H1 (cell line): ENCODE measurements at regions not wholly inside any gene's neighbourhood (a gene's known extent, or its start where the extent isn't known, plus 50 kb on each side); places are given as distances from the start of the nearest gene placed in this dataset.

ENCODE experiments used
- CTCF ChIA-PET: fragments of 300-600 bp; sonication (Branson Sonifier 250); formaldehyde crosslinking; loops from one replicate; lab custom pipeline; 2021; ENCODE audit not compliant: partially characterized antibody; lab: Charles Lee
- POLR2A ChIA-PET: fragments of 300-600 bp; sonication (Branson Sonifier 250); formaldehyde crosslinking; loops from one replicate; lab custom pipeline; 2021; ENCODE audit warnings: inconsistent platforms; ENCODE audit not compliant: partially characterized antibody; lab: Charles Lee
- DNase-seq, 2 experiments: peaks; one replicate each; pipeline versions ENCODE4 v3.0.0 to v3.0.0-alpha.2; 2010 to 2022; ENCODE audit warnings: low spot score in 2 of 2, low read depth in 1 of 2, mixed read lengths in 1 of 2
- FAIRE-seq: peaks from 2 replicates; lab custom pipeline; 2011; peaks lifted over from hg19 to GRCh38; lab: Jason Lieb, UNC
- H2AFZ ChIP-seq: 2 replicates; pipeline ENCODE4 v1.8.1; 2012; ENCODE audit warnings: low read length, inconsistent platforms
- H2AK5ac ChIP-seq: 2 replicates; pipeline ENCODE4 v1.6.1; 2013; ENCODE audit warnings: low read depth, low read length
- H2BK120ac ChIP-seq: replicated peaks from 2 replicates; pipeline ENCODE3; 2013; ENCODE audit warnings: low read depth, low read length, inconsistent platforms
- H2BK12ac ChIP-seq: 2 replicates; pipeline ENCODE4 v1.6.1; 2013; ENCODE audit warnings: low read depth, low read length
- H2BK15ac ChIP-seq: 2 replicates; pipeline ENCODE4 v1.6.1; 2013; ENCODE audit warnings: low read length
- H2BK20ac ChIP-seq: 2 replicates; pipeline ENCODE4 v1.6.1; 2013; ENCODE audit warnings: low read length
- H2BK5ac ChIP-seq: 2 replicates; pipeline ENCODE4 v1.6.1; 2013; ENCODE audit warnings: low read depth, low read length
- H3K14ac ChIP-seq: 2 replicates; pipeline ENCODE4 v1.6.1; 2013; ENCODE audit warnings: inconsistent platforms; ENCODE audit not compliant: insufficient read length
- H3K18ac ChIP-seq: 2 replicates; pipeline ENCODE4 v1.6.1; 2013; ENCODE audit warnings: low read length; ENCODE audit errors: extremely low read depth
- H3K23ac ChIP-seq: 2 replicates; pipeline ENCODE4 v1.6.1; 2013; ENCODE audit warnings: inconsistent platforms; ENCODE audit not compliant: insufficient read length
- H3K23me2 ChIP-seq: 2 replicates; pipeline ENCODE4 v1.6.1; 2013; ENCODE audit warnings: low read depth, low read length
- H3K27ac ChIP-seq: 2 replicates; pipeline ENCODE4 v1.6.1; 2011; ENCODE audit warnings: low read depth, low read length, inconsistent platforms
- H3K27me3 ChIP-seq, 4 experiments: replicated peaks in 1 of 4; 1 replicate in 1 of 4; 2 replicates in 3 of 4; pipeline versions ENCODE4 v1.6.1 to v1.8.1; 2011 to 2013; ENCODE audit warnings: low read length in 3 of 4, mild to moderate bottlenecking in 3 of 4, inconsistent platforms in 2 of 4, mixed read lengths in 2 of 4, moderate library complexity in 1 of 4; ENCODE audit not compliant: control insufficient read depth in 3 of 4, insufficient read depth in 3 of 4; ENCODE audit errors: extremely low read depth in 1 of 4
- H3K36me3 ChIP-seq, 4 experiments: 2 replicates each; pipeline versions ENCODE4 v1.6.1 to v1.8.1; 2011 to 2013; ENCODE audit warnings: mild to moderate bottlenecking in 4 of 4, low read length in 3 of 4, moderate library complexity in 2 of 4, control low read depth in 1 of 4, inconsistent platforms in 1 of 4; ENCODE audit not compliant: insufficient read depth in 4 of 4, control insufficient read depth in 2 of 4
- H3K4ac ChIP-seq: replicated peaks from 2 replicates; pipeline ENCODE3; 2013; ENCODE audit warnings: low read length, low read depth, mixed read lengths, inconsistent platforms; ENCODE audit not compliant: insufficient read length
- H3K4me1 ChIP-seq, 4 experiments: replicated peaks in 1 of 4; 1 replicate in 1 of 4; 2 replicates in 3 of 4; pipeline versions ENCODE4 v1.6.1 to v1.8.1; 2011 to 2013; ENCODE audit warnings: low read length in 3 of 4, inconsistent platforms in 2 of 4, mixed read lengths in 1 of 4; ENCODE audit not compliant: insufficient read depth in 4 of 4, control insufficient read depth in 3 of 4
- H3K4me2 ChIP-seq, 2 experiments: 2 replicates each; pipeline versions ENCODE4 v1.6.1 to v1.8.1; 2011 to 2013; ENCODE audit warnings: low read depth in 2 of 2, low read length in 2 of 2, control low read depth in 1 of 2, inconsistent platforms in 1 of 2, mild to moderate bottlenecking in 1 of 2; ENCODE audit not compliant: insufficient read depth in 1 of 2
- H3K4me3 ChIP-seq, 4 experiments: fragments of 200-600, 300-600 bp in 1 of 4; sonication (generic), shearing (Covaris generic), sonication (Bioruptor Twin) in 1 of 4; 2 replicates each; pipeline versions ENCODE4 v1.5.1 to v1.8.1; 2011 to 2016; ENCODE audit warnings: low read length in 4 of 4, low read depth in 3 of 4, control low read depth in 2 of 4, inconsistent platforms in 2 of 4, mild to moderate bottlenecking in 2 of 4, mixed read lengths in 1 of 4, moderate library complexity in 1 of 4; ENCODE audit not compliant: insufficient read depth in 2 of 4; ENCODE audit errors: extremely low read depth in 1 of 4
- H3K56ac ChIP-seq: replicated peaks from 2 replicates; pipeline ENCODE3; 2013; ENCODE audit warnings: low read depth, mild to moderate bottlenecking, mixed read lengths, low read length, inconsistent platforms; ENCODE audit not compliant: insufficient read length
- H3K79me1 ChIP-seq: 2 replicates; pipeline ENCODE4 v1.6.1; 2013; ENCODE audit warnings: low read depth, low read length, control low read depth
- H3K79me2 ChIP-seq, 2 experiments: 2 replicates each; pipeline versions ENCODE4 v1.6.1 to v1.8.1; 2012 to 2013; ENCODE audit warnings: low read length in 2 of 2, mild to moderate bottlenecking in 2 of 2, inconsistent platforms in 1 of 2; ENCODE audit not compliant: insufficient read depth in 2 of 2, control insufficient read depth in 1 of 2
- H3K9ac ChIP-seq, 4 experiments: replicated peaks in 1 of 4; 1 replicate in 1 of 4; 2 replicates in 3 of 4; pipeline versions ENCODE4 v1.6.1 to v1.8.1; 2011 to 2013; ENCODE audit warnings: low read depth in 3 of 4, low read length in 3 of 4, control low read depth in 2 of 4, mild to moderate bottlenecking in 2 of 4, moderate library complexity in 2 of 4, inconsistent platforms in 1 of 4; ENCODE audit errors: extremely low read depth in 1 of 4
- H3K9me3 ChIP-seq, 2 experiments: 2 replicates each; pipeline versions ENCODE4 v1.6.1 to v1.8.1; 2012 to 2013; ENCODE audit warnings: mild to moderate bottlenecking in 2 of 2, moderate library complexity in 2 of 2, control low read depth in 1 of 2, inconsistent platforms in 1 of 2, low read depth in 1 of 2, low read length in 1 of 2, mixed read lengths in 1 of 2; ENCODE audit not compliant: insufficient read depth in 2 of 2
- H4K20me1 ChIP-seq, 2 experiments: replicated peaks in 1 of 2; 2 replicates each; pipeline versions ENCODE3 to v1.8.1; 2011 to 2013; ENCODE audit warnings: inconsistent platforms in 2 of 2, low read length in 2 of 2, mild to moderate bottlenecking in 1 of 2; ENCODE audit not compliant: insufficient read depth in 2 of 2, control insufficient read depth in 1 of 2
- H4K5ac ChIP-seq: 2 replicates; pipeline ENCODE4 v1.6.1; 2013; ENCODE audit warnings: low read length, low read depth, mixed read lengths, inconsistent platforms; ENCODE audit not compliant: insufficient read length
- H4K8ac ChIP-seq: 2 replicates; pipeline ENCODE4 v1.8.0; 2013; ENCODE audit warnings: mild to moderate bottlenecking, moderate library complexity, low read length, inconsistent platforms; ENCODE audit not compliant: insufficient read depth; ENCODE audit errors: extremely low read depth
- H4K91ac ChIP-seq: replicated peaks from 2 replicates; pipeline ENCODE3; 2013; ENCODE audit warnings: low read length, mixed read lengths, inconsistent platforms; ENCODE audit not compliant: insufficient read length
- ASH2L ChIP-seq: fragments of 200-600, 300-600 bp; sonication (generic); IDR thresholded peaks from one replicate; pipeline ENCODE4 v1.7.1; 2017; ENCODE audit warnings: low read length
- EP300 ChIP-seq, 2 experiments: IDR thresholded peaks; 1 replicate in 1 of 2; 2 replicates in 1 of 2; pipeline ENCODE4 v1.6.1; 2011 to 2012; ENCODE audit warnings: low read depth in 2 of 2, low read length in 2 of 2, mild to moderate bottlenecking in 2 of 2, borderline replicate concordance in 1 of 2, inconsistent platforms in 1 of 2, moderate library complexity in 1 of 2
- POU5F1 ChIP-seq: IDR thresholded peaks from 2 replicates; pipeline ENCODE4 v1.6.1; 2011; ENCODE audit warnings: low read depth, mild to moderate bottlenecking, low read length, moderate library complexity
- whole genome bisulfite sequencing, 2 experiments: shearing (Covaris generic) in 1 of 2; methylation state at CpG; one replicate each; pipeline versions ENCODE4 v1.1.6 to v1.1.7; 2013 to 2015; ENCODE audit warnings: low lambda C conversion rate in 2 of 2, mixed read lengths in 2 of 2, inconsistent platforms in 1 of 2, low coverage in 1 of 2, missing lambda C conversion rate in 1 of 2; ENCODE audit not compliant: insufficient replicate concordance in 2 of 2, insufficient coverage in 1 of 2, insufficient read length in 1 of 2; ENCODE audit errors: extremely low coverage in 1 of 2, missing lambda C conversion rate in 1 of 2; 5-methylcytosine and 5-hydroxymethylcytosine counted together
- TF ChIP-seq, protein P1 (sequence below): IDR thresholded peaks from 2 replicates; pipeline ENCODE4 v1.6.1; 2012; ENCODE audit warnings: inconsistent platforms

DNA sequence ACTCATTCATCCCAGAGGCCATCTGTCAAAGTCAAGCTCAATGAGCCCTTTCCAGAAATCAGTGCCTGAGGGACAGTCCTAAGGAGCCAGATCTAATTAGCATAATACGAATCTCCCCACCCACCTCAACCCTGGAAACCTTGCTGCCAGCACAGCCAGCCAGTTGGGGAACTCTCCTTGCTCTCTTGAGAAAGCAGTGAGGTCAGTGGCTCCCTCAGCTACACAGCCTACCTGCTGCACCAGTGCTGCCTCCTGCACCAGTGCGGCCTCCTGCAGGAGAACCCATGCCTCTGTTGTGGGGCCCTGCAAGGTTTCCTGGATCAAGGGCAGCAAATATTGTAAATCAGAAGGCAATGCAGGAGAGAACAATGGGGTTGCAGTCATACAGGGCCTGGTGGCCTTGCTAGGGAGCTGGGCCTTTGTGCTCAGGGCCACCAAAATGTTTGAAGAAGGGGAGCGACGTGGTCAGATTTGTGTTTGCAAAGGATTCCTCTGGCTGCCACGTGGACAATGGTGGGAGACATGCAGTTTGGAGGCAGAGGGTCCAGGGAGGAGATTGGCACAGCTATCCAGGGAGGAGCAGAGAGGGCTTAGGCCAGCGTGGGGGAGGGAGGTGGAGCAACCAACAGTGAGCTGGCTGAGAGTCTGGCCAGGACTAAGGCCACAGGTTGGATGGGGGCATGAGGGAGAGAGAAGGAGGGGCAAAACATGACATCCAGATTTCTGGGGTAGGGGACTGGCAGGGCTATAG, 124.3 kb upstream of the MAMLD1 start:
- Histone ChIP-seq H3K4me3 (no peak overlapping the region), H3K56ac (no peak overlapping the region), H4K5ac (no peak overlapping the region), H3K27ac (no peak overlapping the region), H2AK5ac (no peak overlapping the region), H3K18ac (no peak overlapping the region; the same call in 1 of the 2 replicates), H3K36me3 (no peaks in the 10 kb centered on the region), H3K23me2 (0 out of 2 replicates have a peak, but pooled peaks cover 2% of the 10 kb centered on the region), H3K4ac (no peak overlapping the region), H2BK5ac (no peak overlapping the region), H3K4me2 (no peak overlapping the region), H3K4me1 (no peaks in the 10 kb centered on the region; a peak in 1 of 7 replicates), H2BK12ac (no peak overlapping the region), H3K27me3 (no peaks in the 10 kb centered on the region), H4K20me1 (peaks cover 0 to 2% of the 10 kb centered on the region in 2 experiments), H3K14ac (no peak overlapping the region), H2BK20ac (no peak overlapping the region), H4K91ac (no peak overlapping the region), H3K9me3 (no peaks in the 10 kb centered on the region), H3K23ac (no peak overlapping the region), H3K79me2 (no peaks in the 10 kb centered on the region), H2AFZ (no peak overlapping the region), H3K9ac (no peak overlapping the region), H2BK15ac (no peak overlapping the region), H3K79me1 (no peaks in the 10 kb centered on the region), H2BK120ac (no peak overlapping the region), H4K8ac (no peak overlapping the region)
- WGBS, 2 experiments: 82% methylated on average over 3 of the region's 6 CpGs; no CpG with 5 or more reads in 1 of the 2 experiments
- POLR2A ChIA-PET: no interaction called here
- TF ChIP-seq, protein P1, sequence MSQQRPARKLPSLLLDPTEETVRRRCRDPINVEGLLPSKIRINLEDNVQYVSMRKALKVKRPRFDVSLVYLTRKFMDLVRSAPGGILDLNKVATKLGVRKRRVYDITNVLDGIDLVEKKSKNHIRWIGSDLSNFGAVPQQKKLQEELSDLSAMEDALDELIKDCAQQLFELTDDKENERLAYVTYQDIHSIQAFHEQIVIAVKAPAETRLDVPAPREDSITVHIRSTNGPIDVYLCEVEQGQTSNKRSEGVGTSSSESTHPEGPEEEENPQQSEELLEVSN: no peak
- TF ChIP-seq ASH2L: no peak
- no peak for TF ChIP-seq POU5F1
- no peak for TF ChIP-seq EP300 (IDR thresholded peaks at IDR 0.05; ENCODE audit: borderline replicate concordance in 1 of 2, low read depth in 2 of 2, low read length in 2 of 2)
- DNase-seq (peak in 1 of 2 experiments; percentile 33), FAIRE-seq (no peak)
- CTCF ChIA-PET: interaction anchor here (1.3 to 2.2 kb wide), 2 partner anchors 26 to 31 kb away, joined by 3 to 6 read pairs; no protein-coding TSS in a partner anchor
